ENCODE measurements at regions not wholly inside any gene's neighbourhood (a gene's known extent, or its start where the extent isn't known, plus 50 kb on each side); places are given as distances from the start of the nearest gene placed in this dataset.

DNA sequence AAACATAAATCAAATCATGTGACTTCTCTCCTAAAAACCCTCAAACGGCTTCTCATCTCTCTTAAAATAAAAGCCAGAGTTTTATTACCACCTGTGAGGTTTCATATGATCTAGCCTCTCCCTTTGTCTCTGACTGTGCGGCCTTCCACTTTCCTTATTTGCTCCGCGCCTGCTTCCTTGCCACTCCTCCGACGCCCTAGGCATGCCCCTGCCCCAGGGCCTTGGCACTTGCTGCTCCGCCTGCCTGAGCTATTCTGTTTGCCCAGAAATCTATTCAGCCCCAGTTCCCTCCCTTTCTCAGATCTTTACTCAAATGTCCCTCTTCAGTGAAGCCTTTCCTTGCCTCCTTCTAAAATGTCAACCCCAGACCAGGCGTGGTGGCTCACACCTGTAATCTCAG lies 57.5 kb upstream of the DISP3 start:
- H3K27ac ChIP-seq (ENCODE audit: low read depth in 1 of 2, low read length in 2 of 2) = no peak overlapping the region
- peaks cover 0 to 2% (median 0%) of the 10 kb centered on the region in 4 donors for H3K27me3 ChIP-seq (ENCODE audit: control insufficient read depth in 4 of 4, insufficient read depth in 4 of 4, low read length in 3 of 4)
- WGBS = 83% methylated on average over 8 of the region's 8 CpGs
- no peak for DNase-seq (ENCODE audit: low spot score)
- no peak overlapping the region for H3K9ac ChIP-seq (ENCODE audit: low read depth in 1 of 2, low read length in 2 of 2)
- no peaks in the 10 kb centered on the region for H3K36me3 ChIP-seq (ENCODE audit: control insufficient read depth in 4 of 4, insufficient read depth in 3 of 4, low read depth in 1 of 4, low read length in 3 of 4)
- TF ChIP-seq GABPA (IDR thresholded peaks at IDR 0.05 in 1 of 2, conservative IDR thresholded peaks at IDR 0.05 in 1 of 2) (no peak), RXRA (IDR thresholded peaks at IDR 0.05) (no peak), FOXA1 (IDR thresholded peaks at IDR 0.05) (no peak), TAF1 (conservative IDR thresholded peaks at IDR 0.05) (no peak)
- TF ChIP-seq, protein P1, sequence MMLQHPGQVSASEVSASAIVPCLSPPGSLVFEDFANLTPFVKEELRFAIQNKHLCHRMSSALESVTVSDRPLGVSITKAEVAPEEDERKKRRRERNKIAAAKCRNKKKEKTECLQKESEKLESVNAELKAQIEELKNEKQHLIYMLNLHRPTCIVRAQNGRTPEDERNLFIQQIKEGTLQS (IDR thresholded peaks at IDR 0.05) = no peak
- TF ChIP-seq, protein P2, sequence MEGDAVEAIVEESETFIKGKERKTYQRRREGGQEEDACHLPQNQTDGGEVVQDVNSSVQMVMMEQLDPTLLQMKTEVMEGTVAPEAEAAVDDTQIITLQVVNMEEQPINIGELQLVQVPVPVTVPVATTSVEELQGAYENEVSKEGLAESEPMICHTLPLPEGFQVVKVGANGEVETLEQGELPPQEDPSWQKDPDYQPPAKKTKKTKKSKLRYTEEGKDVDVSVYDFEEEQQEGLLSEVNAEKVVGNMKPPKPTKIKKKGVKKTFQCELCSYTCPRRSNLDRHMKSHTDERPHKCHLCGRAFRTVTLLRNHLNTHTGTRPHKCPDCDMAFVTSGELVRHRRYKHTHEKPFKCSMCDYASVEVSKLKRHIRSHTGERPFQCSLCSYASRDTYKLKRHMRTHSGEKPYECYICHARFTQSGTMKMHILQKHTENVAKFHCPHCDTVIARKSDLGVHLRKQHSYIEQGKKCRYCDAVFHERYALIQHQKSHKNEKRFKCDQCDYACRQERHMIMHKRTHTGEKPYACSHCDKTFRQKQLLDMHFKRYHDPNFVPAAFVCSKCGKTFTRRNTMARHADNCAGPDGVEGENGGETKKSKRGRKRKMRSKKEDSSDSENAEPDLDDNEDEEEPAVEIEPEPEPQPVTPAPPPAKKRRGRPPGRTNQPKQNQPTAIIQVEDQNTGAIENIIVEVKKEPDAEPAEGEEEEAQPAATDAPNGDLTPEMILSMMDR (IDR thresholded peaks at IDR 0.05; ENCODE audit: low read depth, low read length, missing input control) = no peak
- TF ChIP-seq, protein P3, sequence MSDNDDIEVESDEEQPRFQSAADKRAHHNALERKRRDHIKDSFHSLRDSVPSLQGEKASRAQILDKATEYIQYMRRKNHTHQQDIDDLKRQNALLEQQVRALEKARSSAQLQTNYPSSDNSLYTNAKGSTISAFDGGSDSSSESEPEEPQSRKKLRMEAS (IDR thresholded peaks at IDR 0.05) = no peak
- no peaks in the 10 kb centered on the region for H3K9me3 ChIP-seq (ENCODE audit: control insufficient read depth in 4 of 4, low read length in 3 of 4)
- H3K4me1 ChIP-seq (ENCODE audit: control insufficient read depth in 4 of 4, insufficient read depth in 4 of 4, low read length in 3 of 4) = no peaks in the 10 kb centered on the region
- H3K4me3 ChIP-seq (ENCODE audit: low read depth in 1 of 3, low read length in 3 of 3) = no peak overlapping the region

DNA sequence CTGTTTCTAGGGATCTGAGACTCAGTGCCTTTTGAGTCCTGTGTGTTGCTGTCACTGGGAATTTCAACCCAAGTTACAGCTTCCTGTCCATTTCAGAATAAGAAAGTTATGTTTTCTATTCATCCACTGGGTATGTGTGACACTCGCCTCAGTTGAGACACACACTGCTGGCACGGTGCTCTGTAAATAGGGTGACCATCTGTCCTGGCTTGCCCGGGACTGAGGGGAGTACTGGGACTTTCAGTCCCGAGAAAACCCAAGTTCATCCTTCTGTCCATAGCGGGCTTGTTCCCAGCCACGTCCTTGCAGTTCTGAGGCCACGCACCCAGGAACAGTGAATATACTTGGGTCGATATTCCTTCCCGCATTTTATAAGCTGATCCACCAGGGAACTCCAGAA lies 56.3 kb upstream of the DISP3 start:
- 72% methylated on average over 9 of the region's 9 CpGs for WGBS
- Histone ChIP-seq H3K27me3 (ENCODE audit: control insufficient read depth in 4 of 4, insufficient read depth in 4 of 4, low read length in 3 of 4) (peaks cover 0 to under 1% (median 0%) of the 10 kb centered on the region in 4 donors), H3K9ac (ENCODE audit: low read depth in 1 of 2, low read length in 2 of 2) (no peak overlapping the region), H3K27ac (ENCODE audit: low read depth in 1 of 2, low read length in 2 of 2) (no peak overlapping the region), H3K9me3 (ENCODE audit: control insufficient read depth in 4 of 4, low read length in 3 of 4) (no peaks in the 10 kb centered on the region), H3K36me3 (ENCODE audit: control insufficient read depth in 4 of 4, insufficient read depth in 3 of 4, low read depth in 1 of 4, low read length in 3 of 4) (no peaks in the 10 kb centered on the region), H3K4me1 (ENCODE audit: control insufficient read depth in 4 of 4, insufficient read depth in 4 of 4, low read length in 3 of 4) (no peaks in the 10 kb centered on the region), H3K4me3 (ENCODE audit: low read depth in 1 of 3, low read length in 3 of 3) (no peak overlapping the region)
- no peak for DNase-seq (ENCODE audit: low spot score)
- TF ChIP-seq RAD21 (IDR thresholded peaks at IDR 0.05) (no peak), HNF4G (IDR thresholded peaks at IDR 0.05) (no peak), TAF1 (conservative IDR thresholded peaks at IDR 0.05) (no peak), GABPA (IDR thresholded peaks at IDR 0.05 in 1 of 2, conservative IDR thresholded peaks at IDR 0.05 in 1 of 2) (no peak), FOXA1 (IDR thresholded peaks at IDR 0.05) (no peak), YY1 (IDR thresholded peaks at IDR 0.05) (no peak), FOXA2 (IDR thresholded peaks at IDR 0.05) (no peak), SP1 (IDR thresholded peaks at IDR 0.05) (no peak), NR2F2 (IDR thresholded peaks at IDR 0.05) (no peak), JUND (IDR thresholded peaks at IDR 0.05) (no peak), RXRA (IDR thresholded peaks at IDR 0.05) (no peak), EGR1 (IDR thresholded peaks at IDR 0.05; ENCODE audit: low read depth in 2 of 2) (no peak), HNF4A (conservative IDR thresholded peaks at IDR 0.05) (no peak)
- TF ChIP-seq, protein P4, sequence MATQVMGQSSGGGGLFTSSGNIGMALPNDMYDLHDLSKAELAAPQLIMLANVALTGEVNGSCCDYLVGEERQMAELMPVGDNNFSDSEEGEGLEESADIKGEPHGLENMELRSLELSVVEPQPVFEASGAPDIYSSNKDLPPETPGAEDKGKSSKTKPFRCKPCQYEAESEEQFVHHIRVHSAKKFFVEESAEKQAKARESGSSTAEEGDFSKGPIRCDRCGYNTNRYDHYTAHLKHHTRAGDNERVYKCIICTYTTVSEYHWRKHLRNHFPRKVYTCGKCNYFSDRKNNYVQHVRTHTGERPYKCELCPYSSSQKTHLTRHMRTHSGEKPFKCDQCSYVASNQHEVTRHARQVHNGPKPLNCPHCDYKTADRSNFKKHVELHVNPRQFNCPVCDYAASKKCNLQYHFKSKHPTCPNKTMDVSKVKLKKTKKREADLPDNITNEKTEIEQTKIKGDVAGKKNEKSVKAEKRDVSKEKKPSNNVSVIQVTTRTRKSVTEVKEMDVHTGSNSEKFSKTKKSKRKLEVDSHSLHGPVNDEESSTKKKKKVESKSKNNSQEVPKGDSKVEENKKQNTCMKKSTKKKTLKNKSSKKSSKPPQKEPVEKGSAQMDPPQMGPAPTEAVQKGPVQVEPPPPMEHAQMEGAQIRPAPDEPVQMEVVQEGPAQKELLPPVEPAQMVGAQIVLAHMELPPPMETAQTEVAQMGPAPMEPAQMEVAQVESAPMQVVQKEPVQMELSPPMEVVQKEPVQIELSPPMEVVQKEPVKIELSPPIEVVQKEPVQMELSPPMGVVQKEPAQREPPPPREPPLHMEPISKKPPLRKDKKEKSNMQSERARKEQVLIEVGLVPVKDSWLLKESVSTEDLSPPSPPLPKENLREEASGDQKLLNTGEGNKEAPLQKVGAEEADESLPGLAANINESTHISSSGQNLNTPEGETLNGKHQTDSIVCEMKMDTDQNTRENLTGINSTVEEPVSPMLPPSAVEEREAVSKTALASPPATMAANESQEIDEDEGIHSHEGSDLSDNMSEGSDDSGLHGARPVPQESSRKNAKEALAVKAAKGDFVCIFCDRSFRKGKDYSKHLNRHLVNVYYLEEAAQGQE (IDR thresholded peaks at IDR 0.05) = no peak
- TF ChIP-seq, protein P1 (IDR thresholded peaks at IDR 0.05) = no peak
- TF ChIP-seq, protein P2 (IDR thresholded peaks at IDR 0.05; ENCODE audit: low read depth, low read length, missing input control) = no peak
- TF ChIP-seq, protein P3 (IDR thresholded peaks at IDR 0.05) = no peak
- TF ChIP-seq, protein P5, sequence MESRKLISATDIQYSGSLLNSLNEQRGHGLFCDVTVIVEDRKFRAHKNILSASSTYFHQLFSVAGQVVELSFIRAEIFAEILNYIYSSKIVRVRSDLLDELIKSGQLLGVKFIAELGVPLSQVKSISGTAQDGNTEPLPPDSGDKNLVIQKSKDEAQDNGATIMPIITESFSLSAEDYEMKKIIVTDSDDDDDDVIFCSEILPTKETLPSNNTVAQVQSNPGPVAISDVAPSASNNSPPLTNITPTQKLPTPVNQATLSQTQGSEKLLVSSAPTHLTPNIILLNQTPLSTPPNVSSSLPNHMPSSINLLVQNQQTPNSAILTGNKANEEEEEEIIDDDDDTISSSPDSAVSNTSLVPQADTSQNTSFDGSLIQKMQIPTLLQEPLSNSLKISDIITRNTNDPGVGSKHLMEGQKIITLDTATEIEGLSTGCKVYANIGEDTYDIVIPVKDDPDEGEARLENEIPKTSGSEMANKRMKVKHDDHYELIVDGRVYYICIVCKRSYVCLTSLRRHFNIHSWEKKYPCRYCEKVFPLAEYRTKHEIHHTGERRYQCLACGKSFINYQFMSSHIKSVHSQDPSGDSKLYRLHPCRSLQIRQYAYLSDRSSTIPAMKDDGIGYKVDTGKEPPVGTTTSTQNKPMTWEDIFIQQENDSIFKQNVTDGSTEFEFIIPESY (IDR thresholded peaks at IDR 0.05) = no peak
